ENCODE measurements at regions not wholly inside any gene's neighbourhood (a gene's known extent, or its start where the extent isn't known, plus 50 kb on each side); places are given as distances from the start of the nearest gene placed in this dataset.

DNA sequence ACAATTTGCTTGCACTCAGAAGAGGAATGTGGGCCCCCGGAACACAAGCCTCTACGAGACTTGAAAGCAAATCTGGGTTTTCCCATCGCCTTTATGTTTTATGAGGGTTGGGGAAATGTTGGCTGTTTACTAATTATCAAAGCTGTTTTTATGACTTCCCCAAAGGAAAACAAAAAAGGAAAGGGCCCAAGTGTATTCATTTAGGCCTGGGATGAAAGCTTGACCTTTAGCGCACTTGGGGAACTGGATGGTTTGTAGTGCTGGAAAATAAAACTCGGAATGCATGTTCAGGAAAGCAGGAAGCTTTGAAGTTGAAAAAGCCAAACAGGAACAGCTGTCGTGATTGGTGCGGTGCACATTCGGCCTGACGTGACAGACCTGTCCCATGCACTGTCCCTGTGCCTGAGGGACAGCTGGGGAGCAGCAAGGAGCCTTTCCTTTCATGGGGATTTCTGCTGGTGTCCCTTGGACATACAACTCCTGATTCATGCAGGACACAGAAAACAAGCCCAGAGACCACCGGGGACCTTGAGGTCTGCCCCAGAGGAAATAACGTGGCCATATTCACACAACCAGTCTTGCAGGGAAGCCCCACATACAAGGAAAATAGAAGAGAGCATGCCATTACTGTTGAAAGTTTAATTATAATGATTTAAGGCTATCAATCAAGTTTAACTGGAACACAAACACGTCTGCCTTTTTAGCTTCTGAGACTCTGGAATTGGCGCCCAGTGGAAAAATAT lies 169.7 kb upstream of the APCDD1 start:
- no peak overlapping the region for H2BK5ac ChIP-seq (ENCODE audit: low read depth, low read length, poor library complexity, severe bottlenecking)
- no peak overlapping the region for H2AK9ac ChIP-seq (replicated peaks; ENCODE audit: low read depth, low read length, poor library complexity)
- H4K91ac ChIP-seq (ENCODE audit: insufficient read depth, low read depth, low read length): no peak overlapping the region
- H3K18ac ChIP-seq (ENCODE audit: low read depth, low read length): no peak overlapping the region
- H3K4me3 ChIP-seq (ENCODE audit: insufficient read depth, low read depth, low read length): no peak overlapping the region
- intact Hi-C loops (cut with micrococcal nuclease) (no loop called here), in situ Hi-C loops (cut with MboI; ENCODE audit: low sequenced_read_pairs) (no loop called here), dilution Hi-C loops (cut with HindIII; ENCODE audit: low sequenced_read_pairs, unreplicated experiment) (no loop called here)
- no peak overlapping the region for H4K5ac ChIP-seq (ENCODE audit: low read depth, low read length)
- H3K4me2 ChIP-seq (ENCODE audit: low read depth, low read length): no peak overlapping the region
- H3K9me1 ChIP-seq (ENCODE audit: insufficient read depth, low read length): no peaks in the 10 kb centered on the region
- ATAC-seq (ENCODE audit: low read depth) (no peak), DNase-seq (no peak)
- ChIA-PET CTCF (no interaction called here), POLR2A (ENCODE audit: unreplicated experiment) (no interaction called here)
- BruUV-seq (replicated peaks): no TSS peak
- no peak overlapping the region for H2BK20ac ChIP-seq (ENCODE audit: low read depth, low read length)
- 50% methylated on average over 8 of the region's 13 CpGs; no CpG with 5 or more reads in 1 of the 2 experiments for WGBS, 2 experiments (ENCODE audit: extremely low coverage in 2 of 2, insufficient read length in 1 of 2)
- no peak overlapping the region for H2AK5ac ChIP-seq (ENCODE audit: low read depth, low read length)
- H2AFZ ChIP-seq (replicated peaks; ENCODE audit: low read length, poor library complexity): no peak overlapping the region
- H2BK120ac ChIP-seq (ENCODE audit: low read depth, low read length): no peak overlapping the region
- no peak overlapping the region for H2BK15ac ChIP-seq (ENCODE audit: low read depth, low read length)
- TF ChIP-seq RAD21 (IDR thresholded peaks at IDR 0.05; ENCODE audit: low read length): no peak
- TF ChIP-seq MAZ (IDR thresholded peaks at IDR 0.05; ENCODE audit: borderline replicate concordance, low read depth, low read length): no peak
- no peak for TF ChIP-seq CEBPB (IDR thresholded peaks at IDR 0.05; ENCODE audit: low read depth, low read length)
- no peak for TF ChIP-seq CHD1 (IDR thresholded peaks at IDR 0.05; ENCODE audit: low read depth, low read length)
- TF ChIP-seq USF2 (IDR thresholded peaks at IDR 0.05; ENCODE audit: low read depth, low read length): no peak
- TF ChIP-seq FOS (IDR thresholded peaks at IDR 0.05; ENCODE audit: low read depth, low read length): no peak
- no peak for TF ChIP-seq BHLHE40 (IDR thresholded peaks at IDR 0.05; ENCODE audit: low read depth, low read length)
- TF ChIP-seq POLR2A (IDR thresholded peaks at IDR 0.05; ENCODE audit: low read depth, low read length): no peak
- H3K23ac ChIP-seq (ENCODE audit: low read depth, low read length): no peak overlapping the region
- no peak overlapping the region for H3K4ac ChIP-seq (ENCODE audit: low read depth, low read length)
- H3K79me1 ChIP-seq (ENCODE audit: low read depth in 1 of 2, low read length in 2 of 2): no peaks in the 10 kb centered on the region
- no peak overlapping the region for H4K8ac ChIP-seq (ENCODE audit: low read depth in 2 of 2, low read length in 2 of 2)
- no peaks in the 10 kb centered on the region for H3K36me3 ChIP-seq (ENCODE audit: control insufficient read depth, insufficient read depth, low read length)
- H3K27ac ChIP-seq (ENCODE audit: insufficient read depth, low read length): no peak overlapping the region
- H3K27me3 ChIP-seq (ENCODE audit: control insufficient read depth, insufficient read depth, low read length): peaks cover 13% of the 10 kb centered on the region
- no peak overlapping the region for H3K56ac ChIP-seq (ENCODE audit: extremely low read depth, insufficient read depth, low read length)
- H3K4me1 ChIP-seq (ENCODE audit: control insufficient read depth, insufficient read depth, low read length): no peaks in the 10 kb centered on the region
- no peaks in the 10 kb centered on the region for H4K20me1 ChIP-seq (ENCODE audit: insufficient read depth, low read length)
- H3K9me3 ChIP-seq (ENCODE audit: control insufficient read depth, insufficient read depth, low read length): peaks cover 7% of the 10 kb centered on the region
- no peak overlapping the region for H3K9ac ChIP-seq (ENCODE audit: low read depth, low read length)
- H3K14ac ChIP-seq (replicated peaks; ENCODE audit: low read depth, low read length): no peak overlapping the region

Measured in IMR-90 (cell line).